ENCODE measurements at regions not wholly inside any gene's neighbourhood (a gene's known extent, or its start where the extent isn't known, plus 50 kb on each side); places are given as distances from the start of the nearest gene placed in this dataset.

GRCh38 chr10:111590703-111591102, 513.9 kb downstream of the ADRA2A start:
- Histone ChIP-seq H4K5ac (ENCODE audit: insufficient read length, low read depth, low read length) (no peak overlapping the region), H3K23me2 (ENCODE audit: low read depth, low read length) (no peaks in the 10 kb centered on the region), H3K4ac (replicated peaks; ENCODE audit: insufficient read length, low read depth, low read length) (no peak overlapping the region), H2AFZ (ENCODE audit: low read length) (no peak overlapping the region), H3K9ac (replicated peaks in 1 of 4; ENCODE audit: extremely low read depth in 1 of 4, low read depth in 3 of 4, low read length in 3 of 4) (no peak overlapping the region), H2BK5ac (ENCODE audit: low read depth, low read length) (no peak overlapping the region), H3K27me3 (replicated peaks in 1 of 4; ENCODE audit: control insufficient read depth in 3 of 4, extremely low read depth in 1 of 4, insufficient read depth in 3 of 4, low read length in 3 of 4) (no peaks in the 10 kb centered on the region), H3K4me1 (replicated peaks in 1 of 4; ENCODE audit: control insufficient read depth in 3 of 4, insufficient read depth in 4 of 4, low read length in 3 of 4) (no peaks in the 10 kb centered on the region), H3K18ac (ENCODE audit: extremely low read depth, low read length) (no peak overlapping the region), H3K36me3 (ENCODE audit: control insufficient read depth in 2 of 4, insufficient read depth in 4 of 4, low read length in 3 of 4) (no peaks in the 10 kb centered on the region), H3K4me3 (ENCODE audit: extremely low read depth in 1 of 4, insufficient read depth in 2 of 4, low read depth in 3 of 4, low read length in 4 of 4) (no peak overlapping the region), H2BK20ac (ENCODE audit: low read length) (no peak overlapping the region), H3K27ac (ENCODE audit: low read depth, low read length) (no peak overlapping the region), H3K79me2 (ENCODE audit: control insufficient read depth in 1 of 2, insufficient read depth in 2 of 2, low read length in 2 of 2) (no peaks in the 10 kb centered on the region), H3K56ac (replicated peaks; ENCODE audit: insufficient read length, low read depth, low read length) (no peak overlapping the region), H2BK15ac (ENCODE audit: low read length) (no peak overlapping the region), H2BK12ac (ENCODE audit: low read depth, low read length) (no peak overlapping the region), H4K8ac (ENCODE audit: extremely low read depth, insufficient read depth, low read length) (no peak overlapping the region), H2BK120ac (replicated peaks; ENCODE audit: low read depth, low read length) (no peak overlapping the region), H3K9me3 (ENCODE audit: insufficient read depth in 2 of 2, low read depth in 1 of 2, low read length in 1 of 2) (no peaks in the 10 kb centered on the region), H3K79me1 (ENCODE audit: low read depth, low read length) (no peaks in the 10 kb centered on the region), H3K23ac (ENCODE audit: insufficient read length) (no peak overlapping the region), H4K91ac (replicated peaks; ENCODE audit: insufficient read length, low read length) (no peak overlapping the region), H4K20me1 (replicated peaks in 1 of 2; ENCODE audit: control insufficient read depth in 1 of 2, insufficient read depth in 2 of 2, low read length in 2 of 2) (no peaks in the 10 kb centered on the region), H2AK5ac (ENCODE audit: low read depth, low read length) (no peak overlapping the region), H3K4me2 (ENCODE audit: insufficient read depth in 1 of 2, low read depth in 2 of 2, low read length in 2 of 2) (no peak overlapping the region), H3K14ac (ENCODE audit: insufficient read length) (no peak overlapping the region)
- 31% methylated on average over 3 of the region's 3 CpGs; no CpG with 5 or more reads in 1 of the 2 experiments for WGBS, 2 experiments (ENCODE audit: extremely low coverage in 1 of 2, insufficient coverage in 1 of 2, insufficient read length in 1 of 2, insufficient replicate concordance in 2 of 2, low coverage in 1 of 2, low lambda C conversion rate in 2 of 2, missing lambda C conversion rate in 1 of 2)
- POLR2A ChIA-PET (ENCODE audit: partially characterized antibody) = no interaction called here
- DNase-seq (ENCODE audit: low read depth in 1 of 2, low spot score in 2 of 2) (no peak), FAIRE-seq (no peak)
- CTCF ChIA-PET (ENCODE audit: partially characterized antibody) = interaction anchor here (0.7 to 0.8 kb wide), 2 partner anchors 8 to 310 kb away, joined by 3 to 6 read pairs; no protein-coding TSS in a partner anchor
- TF ChIP-seq FOSL1 (IDR thresholded peaks at IDR 0.05; ENCODE audit: insufficient read depth, low read depth, low read length) (no peak), CHD1 (IDR thresholded peaks at IDR 0.05; ENCODE audit: low read depth, low read length) (no peak), TAF7 (optimal IDR thresholded peaks at IDR 0.05; ENCODE audit: borderline replicate concordance, low read depth, low read length) (no peak), ATF3 (IDR thresholded peaks at IDR 0.05; ENCODE audit: insufficient read depth, low read depth, low read length) (no peak), RXRA (IDR thresholded peaks at IDR 0.05; ENCODE audit: insufficient read depth, low read depth, low read length) (no peak), SUZ12 (IDR thresholded peaks at IDR 0.05; ENCODE audit: low read length) (no peak), EZH2 (IDR thresholded peaks at IDR 0.05; ENCODE audit: low read depth, low read length, severe bottlenecking) (no peak), KDM4A (IDR thresholded peaks at IDR 0.05; ENCODE audit: low read depth, low read length, severe bottlenecking) (no peak), MAX (IDR thresholded peaks at IDR 0.05) (no peak), KDM1A (IDR thresholded peaks at IDR 0.05; ENCODE audit: borderline replicate concordance, low read length) (no peak), GABPA (IDR thresholded peaks at IDR 0.05; ENCODE audit: borderline replicate concordance, insufficient read depth, low read length) (no peak), JUN (IDR thresholded peaks at IDR 0.05; ENCODE audit: low read depth, low read length) (no peak), NRF1 (IDR thresholded peaks at IDR 0.05; ENCODE audit: low read depth, low read length) (no peak), PHF8 (conservative IDR thresholded peaks at IDR 0.05; ENCODE audit: low read depth, low read length) (no peak)

Measured in H1 (cell line).